ENCODE measurements at regions not wholly inside any gene's neighbourhood (a gene's known extent, or its start where the extent isn't known, plus 50 kb on each side); places are given as distances from the start of the nearest gene placed in this dataset.

DNA sequence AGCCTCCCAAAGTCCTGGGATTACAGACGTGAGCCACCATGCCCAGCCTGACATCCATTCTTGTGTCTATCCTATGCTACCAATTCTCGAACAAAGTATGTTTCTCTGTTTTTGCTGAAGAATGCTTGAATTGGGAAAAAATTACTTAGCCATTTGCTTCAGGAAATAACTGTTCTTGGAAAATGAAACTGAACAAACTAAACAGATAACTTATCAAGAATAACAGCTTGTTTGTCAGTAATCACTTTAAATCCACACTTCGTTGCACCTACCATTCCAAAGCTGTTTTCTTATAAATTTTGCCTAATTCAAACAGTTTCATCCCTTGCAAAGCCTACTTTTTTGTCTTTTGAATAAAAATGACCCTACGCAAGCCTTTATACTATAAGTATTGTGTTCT is 672.9 kb downstream of the SUCLG1 start:
- TF ChIP-seq FOXP2 (optimal IDR thresholded peaks at IDR 0.05; ENCODE audit: control extremely low read depth, extremely low read length, insufficient read depth) (no peak), POLR2AphosphoS5 (IDR thresholded peaks at IDR 0.05; ENCODE audit: borderline replicate concordance, low read depth, low read length) (no peak)

All from SK-N-MC (cell line).